UCSD-AML1 (cell line): ENCODE measurements at regions not wholly inside any gene's neighbourhood (a gene's known extent, or its start where the extent isn't known, plus 50 kb on each side); places are given as distances from the start of the nearest gene placed in this dataset.

Source experiments
- DNase-seq: peaks from one replicate; lab custom pipeline; 2025; ENCODE audit not compliant: unreplicated experiment; lab: John Stamatoyannopoulos, UW

DNA sequence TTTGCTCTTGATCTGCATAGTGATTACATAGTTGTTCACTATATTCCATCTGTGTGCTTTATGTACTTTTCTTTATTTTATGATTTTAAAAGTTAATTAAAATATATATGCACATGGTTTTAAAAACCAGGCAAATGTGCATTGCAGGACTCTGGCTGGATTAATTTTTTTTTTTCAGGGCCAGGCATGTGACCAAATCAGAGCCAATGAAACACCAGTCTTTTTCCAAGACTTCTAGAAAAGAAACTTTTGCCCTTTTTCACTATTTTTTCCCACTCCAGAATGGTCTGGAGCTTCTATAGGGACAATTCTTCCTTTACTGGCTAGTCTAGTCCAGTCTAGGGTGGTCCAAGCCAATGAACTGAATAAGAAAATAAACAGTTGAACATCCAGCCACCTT is 198.1 kb upstream of the FBXO11 start:
- DNase-seq, result no peak

DNA sequence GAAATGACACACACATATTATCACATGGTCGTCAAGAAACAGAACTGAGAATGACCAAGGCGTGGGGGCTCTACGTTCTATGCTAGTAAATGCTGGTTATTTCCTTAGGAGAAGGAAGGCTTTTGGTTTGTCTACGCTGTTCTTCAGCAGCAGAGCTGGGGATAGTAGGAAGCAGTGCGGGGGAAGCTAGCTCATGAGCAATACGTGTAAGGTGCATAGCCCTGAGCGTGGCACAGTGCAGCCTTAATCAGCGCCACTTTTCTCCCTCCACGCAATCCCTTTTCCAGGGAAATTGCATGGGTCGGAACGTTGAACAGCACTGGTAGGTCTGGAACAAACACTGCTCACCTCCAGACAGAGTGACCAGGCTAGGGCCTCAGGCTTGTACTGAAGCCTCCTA is 199.6 kb upstream of the FBXO11 start:
- DNase-seq, result no peak

DNA sequence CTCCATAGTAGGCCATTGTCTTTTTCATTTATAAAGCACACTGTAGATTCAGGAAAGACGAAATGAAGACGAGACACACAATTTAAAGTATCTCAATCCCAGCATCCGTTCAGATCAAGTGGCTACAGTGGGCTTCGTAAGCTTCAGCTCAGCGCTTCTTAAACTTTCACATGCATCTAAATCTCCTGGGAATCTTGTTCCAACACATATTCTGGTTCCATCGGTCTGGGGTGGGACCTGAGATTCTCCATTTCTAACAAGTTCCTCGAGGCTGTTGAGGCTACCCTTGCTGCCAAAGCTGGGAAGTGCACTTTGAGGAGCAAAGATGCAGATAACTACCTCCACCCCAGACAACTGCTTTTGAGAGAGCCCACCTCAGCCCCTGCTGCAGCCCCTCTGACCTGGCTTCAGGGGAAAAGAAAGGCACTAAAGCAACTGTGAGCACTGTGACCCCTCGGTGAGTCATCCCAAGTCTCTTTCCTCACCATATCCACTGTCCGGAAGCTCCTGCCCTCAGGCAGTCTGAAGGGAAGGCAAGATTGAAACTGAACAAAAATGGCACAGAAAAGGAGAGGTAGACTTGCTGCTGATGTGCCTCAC is 201.1 kb upstream of the FBXO11 start:
- peak; percentile 19 for DNase-seq

DNA sequence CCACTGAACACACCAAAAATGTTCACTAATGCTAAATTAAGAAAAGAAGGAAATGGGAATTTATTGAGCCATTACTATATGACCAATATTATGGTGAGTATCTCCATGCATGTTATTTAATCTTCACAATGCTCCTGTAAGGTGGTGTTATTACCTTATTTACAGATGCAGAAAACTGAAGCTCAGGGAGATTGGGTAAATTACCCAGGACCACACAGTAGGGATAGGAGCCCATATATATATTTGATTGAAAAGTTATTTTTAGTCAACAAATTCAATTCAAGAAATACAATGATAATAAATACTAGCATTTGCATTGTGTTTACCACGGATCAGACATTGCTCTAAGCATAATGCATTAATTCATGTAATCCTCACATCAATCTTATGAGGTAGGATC is 202.2 kb upstream of the FBXO11 start:
- DNase-seq, result no peak

DNA sequence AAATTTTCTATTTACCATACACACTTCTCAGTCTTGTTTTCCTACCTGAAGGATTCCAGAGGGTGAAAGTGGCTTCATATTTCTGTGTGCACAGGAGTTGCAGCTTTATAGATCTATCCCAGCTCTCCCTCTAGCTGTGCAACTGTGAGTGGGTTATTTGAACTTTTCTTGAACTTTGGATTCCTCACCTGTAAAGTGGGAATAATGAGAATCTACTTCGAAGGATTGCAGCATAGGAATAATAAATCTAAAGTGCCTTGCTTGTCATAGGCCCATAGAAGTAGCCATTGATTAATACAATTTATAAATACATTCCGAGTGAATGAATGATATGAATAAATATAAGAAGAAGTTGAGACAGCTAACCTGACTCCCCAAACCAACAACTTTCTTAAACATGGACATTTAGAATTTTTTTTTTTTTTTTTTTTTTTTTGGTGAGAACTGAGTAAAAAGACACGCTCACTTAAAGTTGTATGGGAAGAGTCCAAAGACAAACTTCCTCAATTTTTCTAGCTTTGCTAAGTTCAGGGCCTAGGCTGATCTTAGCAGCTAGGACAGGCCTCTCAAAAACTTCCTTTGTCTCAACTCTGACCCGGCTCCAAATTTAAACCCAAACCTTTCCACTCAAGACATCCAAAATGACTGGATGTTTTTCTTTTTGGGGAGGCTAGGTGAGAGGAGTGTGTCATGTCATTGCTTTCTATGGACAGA is 203.3 kb upstream of the FBXO11 start:
- DNase-seq, result no peak

DNA sequence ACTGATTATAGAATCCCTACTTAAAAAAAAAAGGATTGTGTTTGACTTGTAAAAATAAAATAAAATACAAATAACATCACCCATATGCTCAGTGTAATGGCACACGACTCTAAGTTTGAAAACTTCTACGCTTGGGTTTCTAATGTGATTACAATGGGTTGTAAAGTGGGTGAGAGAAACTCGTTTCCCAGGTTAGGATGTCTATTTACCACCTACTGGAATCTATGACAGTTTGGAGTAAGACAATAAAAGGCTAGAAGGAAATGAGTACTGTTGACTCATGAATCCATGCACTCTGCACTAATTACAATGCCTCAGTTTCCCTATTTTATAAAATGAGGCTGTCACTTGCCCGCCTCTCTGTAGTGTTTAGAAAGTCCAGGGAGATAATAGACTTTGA is 204.0 kb upstream of the FOXN2 start:
- DNase-seq, result no peak

DNA sequence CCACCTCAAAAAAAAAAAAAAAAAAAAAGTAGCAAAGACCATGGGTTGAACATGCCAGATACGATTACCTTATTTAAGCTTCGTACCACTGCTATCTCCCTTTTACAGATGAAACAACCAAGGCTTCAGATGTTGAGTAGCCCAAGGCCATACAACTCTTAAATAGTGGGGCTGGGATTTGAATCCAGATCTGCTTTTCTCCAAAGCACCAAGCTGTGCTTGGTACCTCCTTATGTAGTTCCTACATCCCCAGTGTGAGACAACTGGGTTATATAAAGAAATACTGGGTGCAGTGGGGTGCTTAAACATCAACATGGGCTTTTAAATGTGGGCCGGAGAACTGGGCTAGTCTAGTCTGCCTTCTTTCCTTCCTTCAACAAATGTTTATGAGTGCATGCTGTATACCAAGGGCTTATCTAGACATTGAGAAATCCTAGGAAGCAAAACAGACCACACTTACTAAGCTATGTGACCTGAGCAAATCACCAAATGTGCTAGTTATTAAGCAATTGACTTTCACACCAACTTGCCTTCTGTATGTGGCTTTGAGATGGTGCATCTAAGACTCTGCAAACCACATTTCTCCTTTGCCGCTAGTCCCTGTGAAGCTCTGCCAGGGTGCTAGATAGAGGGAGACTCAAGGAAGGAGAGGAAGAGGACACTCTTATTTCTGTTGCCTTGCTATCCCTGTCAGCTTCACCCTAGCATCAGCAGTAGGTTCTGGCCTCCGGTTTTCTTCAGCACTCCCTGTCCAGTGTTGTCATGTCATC is 201.4 kb upstream of the FOXN2 start:
- DNase-seq, result no peak

DNA sequence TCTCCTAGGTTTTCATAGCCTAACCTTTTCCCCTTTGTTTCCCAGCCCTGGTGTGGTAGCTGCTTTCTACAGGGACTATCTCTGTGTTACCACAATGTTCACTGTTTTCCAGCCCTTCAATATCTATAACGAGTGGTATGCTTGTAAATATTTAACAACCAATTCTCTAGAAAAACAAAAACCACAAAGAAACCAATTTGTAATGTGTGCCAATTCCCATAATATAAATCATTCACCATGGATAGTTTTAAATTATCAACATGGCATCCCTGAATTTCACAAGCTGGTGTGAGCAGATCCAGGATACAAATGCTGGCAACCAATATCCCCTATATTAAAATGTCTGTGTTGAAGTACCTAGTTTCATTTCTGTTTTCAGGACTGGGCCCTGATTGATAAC is 200.7 kb upstream of the FOXN2 start:
- DNase-seq, result no peak

DNA sequence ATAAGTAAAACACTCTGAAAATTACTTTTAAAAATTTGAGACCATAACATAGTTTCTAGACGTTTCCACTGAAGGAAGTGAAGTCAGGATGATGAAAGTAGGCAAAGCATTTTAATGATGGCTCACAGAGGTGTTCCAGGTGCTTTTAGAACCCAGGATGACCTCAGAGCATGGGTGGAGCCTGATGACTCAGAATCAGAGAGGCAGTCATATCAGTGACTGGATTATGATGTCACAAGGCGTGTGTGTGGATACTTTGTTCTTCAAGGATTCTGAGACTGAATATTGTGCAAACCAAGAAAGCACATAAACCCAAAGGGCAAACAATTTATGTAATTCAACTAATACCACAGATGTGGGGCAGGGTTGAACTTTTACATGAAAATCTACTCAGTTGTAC is 200.2 kb upstream of the FOXN2 start:
- no peak for DNase-seq

DNA sequence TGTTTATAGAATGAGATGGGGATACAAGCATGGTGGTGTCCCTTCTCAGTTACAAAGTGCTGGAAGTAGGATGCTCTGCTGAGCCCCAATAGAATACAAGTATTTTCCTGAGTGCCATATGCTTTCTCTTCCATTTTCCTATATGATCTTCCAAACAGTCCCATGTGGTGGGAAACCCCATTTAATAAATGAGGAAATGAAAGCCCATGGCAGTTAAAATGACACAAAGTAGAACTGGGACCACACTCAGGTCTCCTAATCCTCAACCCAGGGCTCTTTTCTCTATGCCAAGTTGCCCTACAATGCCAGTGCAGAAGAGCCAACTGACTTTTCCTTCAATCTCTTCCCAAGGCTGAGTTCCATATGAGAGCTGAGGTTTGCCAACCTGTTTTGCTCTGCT is 198.0 kb upstream of the FOXN2 start:
- DNase-seq, result no peak

DNA sequence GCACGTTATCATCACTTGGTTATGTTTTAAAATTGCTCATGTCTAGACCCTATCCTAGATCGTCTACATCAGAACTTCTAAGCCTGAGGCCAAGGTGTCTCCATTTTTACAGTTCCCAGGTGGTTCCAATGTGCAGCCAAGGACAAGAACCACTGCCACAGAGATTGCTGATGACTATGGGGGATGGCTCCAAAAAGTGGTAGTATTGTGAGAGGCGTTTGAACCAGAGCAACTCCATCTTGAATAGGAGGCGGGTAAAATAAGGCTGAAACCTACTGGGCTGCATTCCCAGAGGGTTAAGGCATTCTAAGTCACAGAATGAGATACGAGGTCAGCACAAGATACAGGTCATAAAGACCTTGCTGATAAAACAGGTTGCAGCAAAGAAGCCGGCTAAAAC is 195.6 kb upstream of the FOXN2 start:
- DNase-seq, result no peak

DNA sequence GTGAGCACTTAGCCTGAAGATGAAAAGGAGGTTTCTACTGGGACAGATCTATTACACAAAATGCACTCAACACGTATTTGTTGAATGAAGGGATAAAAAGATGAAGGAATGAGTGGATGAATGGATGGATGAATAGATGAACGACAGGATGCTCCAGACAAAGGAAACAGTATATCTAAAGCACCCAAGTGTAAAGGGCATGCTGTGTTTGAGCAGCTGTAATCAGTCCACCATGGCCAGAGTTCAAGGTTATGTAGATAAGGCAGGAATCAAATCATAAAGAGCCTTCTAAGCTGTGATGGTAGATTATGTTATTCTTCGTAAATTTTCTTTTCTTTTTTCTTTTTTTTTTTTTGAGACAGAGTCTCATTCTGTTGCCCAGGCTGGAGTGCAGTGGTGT is 194.4 kb upstream of the FOXN2 start:
- DNase-seq, result no peak

DNA sequence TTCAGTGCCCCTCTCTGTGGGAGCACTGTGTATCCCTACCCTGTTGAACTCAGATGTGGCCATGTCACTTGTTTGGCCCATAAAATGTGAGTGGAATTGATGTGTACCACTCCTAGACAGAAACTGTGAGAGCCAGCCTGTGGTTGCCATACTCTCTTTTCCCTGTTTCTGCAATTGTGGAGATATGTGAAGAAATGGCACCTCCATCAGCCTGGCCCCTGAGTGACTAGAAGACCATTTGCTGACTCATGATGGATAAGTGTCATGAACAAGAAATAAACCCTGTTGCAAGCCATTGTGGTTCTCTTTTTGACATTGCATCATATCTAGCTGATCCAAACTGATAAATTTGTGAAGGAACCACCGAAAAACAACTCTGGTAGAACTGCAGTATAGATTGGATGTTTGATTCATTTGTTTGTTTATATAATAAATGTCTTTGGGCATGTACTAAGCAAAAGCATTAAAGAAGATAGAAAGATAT is 193.7 kb upstream of the FOXN2 start:
- no peak for DNase-seq

DNA sequence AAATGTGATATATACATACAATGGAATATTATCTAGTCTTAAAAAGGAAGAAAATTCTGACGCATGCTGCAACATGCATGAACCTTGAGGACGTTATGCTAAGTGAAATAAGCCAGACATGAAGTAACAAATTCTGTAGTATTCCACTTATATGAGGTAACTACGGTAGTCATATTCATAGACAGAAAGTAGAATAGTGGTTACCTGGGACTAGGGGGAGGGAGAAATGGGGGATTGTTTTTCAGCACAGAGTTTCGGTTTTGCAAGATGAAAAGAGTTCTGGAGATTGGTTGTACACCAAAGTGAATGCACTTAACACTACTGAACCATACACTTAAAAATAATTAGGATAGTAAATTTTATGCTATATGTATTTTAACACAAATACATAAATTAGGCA is 192.3 kb upstream of the FOXN2 start:
- DNase-seq, result no peak

DNA sequence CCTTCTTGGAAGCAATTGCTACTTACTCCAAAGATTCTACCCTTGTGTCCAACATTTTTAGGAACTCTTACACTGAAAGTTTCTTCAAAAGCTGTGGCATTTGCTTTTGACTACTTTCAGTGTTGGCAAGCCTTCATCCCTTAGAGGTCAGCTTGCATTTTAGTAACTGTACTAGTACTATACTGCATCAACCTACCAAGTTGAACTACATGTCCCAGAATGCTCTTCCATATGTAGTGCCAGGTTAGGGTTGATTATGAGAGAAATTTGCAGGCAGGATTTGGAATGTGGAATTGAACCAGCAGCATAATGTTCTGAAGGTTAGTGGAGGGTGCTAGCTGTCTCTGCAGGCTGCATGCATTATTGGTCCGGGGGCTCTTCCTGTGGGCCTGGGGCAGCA is 189.9 kb upstream of the FOXN2 start:
- DNase-seq, result no peak

DNA sequence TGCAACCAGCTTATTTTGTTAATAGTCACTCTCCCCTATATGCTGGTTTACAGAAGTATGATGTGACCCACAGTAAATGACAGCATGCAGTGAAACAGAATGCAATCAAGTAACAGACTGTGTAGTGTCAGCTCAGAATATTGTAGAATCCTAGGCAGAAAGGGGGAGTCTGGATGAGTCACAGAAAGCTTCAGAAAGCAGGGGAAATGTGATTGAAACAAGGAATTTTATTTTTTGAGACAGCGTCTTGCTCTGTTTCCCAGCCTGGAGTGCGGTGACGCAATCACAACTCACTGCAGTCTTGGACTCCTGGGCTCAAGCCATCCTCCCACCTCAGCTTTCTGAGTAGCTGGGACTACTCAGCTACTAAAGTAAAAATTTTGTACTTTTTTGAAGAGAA is 188.3 kb upstream of the FOXN2 start:
- no peak for DNase-seq

DNA sequence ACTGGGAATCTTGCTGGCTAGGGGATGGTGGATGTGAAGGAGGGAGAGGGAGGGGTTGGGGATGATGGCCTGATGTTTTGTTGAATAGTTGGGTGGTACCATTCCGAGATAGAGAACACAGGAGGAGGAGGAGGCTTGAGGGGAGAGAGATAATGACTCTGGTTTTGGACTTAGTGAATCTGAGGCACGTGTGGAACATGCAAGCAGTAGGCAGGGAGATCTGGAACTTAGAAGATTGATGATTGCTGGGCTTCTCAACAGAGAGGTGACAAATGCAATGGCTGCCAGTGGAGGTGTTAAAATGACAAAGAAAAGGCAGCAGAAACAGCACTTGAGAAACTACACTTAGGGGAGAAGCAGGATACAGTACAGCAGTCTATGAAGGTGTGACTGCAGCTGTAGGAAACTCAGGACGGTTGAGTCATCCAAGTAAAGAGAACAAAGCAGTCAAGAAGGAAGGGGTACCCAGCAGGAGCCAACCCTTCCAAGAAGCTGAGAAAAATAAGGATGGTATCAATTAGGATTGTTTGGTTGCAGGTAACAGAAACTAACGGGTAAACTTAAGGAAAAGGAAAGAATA is 186.8 kb upstream of the FOXN2 start:
- DNase-seq, result no peak

DNA sequence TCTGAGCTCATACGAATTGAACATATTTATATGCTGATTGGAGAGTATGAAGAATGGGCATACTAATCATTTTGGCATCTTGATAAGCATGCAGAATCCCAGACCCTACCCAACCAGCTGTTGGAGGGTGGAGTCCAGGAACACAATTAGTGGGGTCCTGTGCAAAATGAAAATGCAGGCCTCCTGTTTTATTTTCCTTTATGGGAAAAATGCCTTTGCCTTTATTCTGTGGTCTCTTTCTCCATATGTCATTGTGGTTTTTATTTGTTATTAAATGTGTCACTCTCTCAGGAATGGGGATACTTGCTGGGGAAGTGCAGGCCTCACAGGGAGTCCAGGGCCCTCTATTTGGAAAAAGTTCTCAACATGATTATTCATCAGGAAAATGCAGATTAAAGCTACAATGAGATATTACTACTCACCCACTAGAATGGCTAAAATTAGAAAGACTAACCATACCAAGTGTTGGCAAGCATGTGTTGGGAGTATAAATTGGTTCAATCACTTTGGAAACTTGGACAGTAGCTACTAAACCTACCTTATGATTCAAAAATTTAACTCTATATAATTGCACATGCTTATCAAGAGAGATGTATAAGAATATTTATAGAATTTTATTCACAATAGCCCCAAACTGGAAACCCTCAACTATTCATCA is 185.1 kb upstream of the FOXN2 start:
- DNase-seq, result no peak

DNA sequence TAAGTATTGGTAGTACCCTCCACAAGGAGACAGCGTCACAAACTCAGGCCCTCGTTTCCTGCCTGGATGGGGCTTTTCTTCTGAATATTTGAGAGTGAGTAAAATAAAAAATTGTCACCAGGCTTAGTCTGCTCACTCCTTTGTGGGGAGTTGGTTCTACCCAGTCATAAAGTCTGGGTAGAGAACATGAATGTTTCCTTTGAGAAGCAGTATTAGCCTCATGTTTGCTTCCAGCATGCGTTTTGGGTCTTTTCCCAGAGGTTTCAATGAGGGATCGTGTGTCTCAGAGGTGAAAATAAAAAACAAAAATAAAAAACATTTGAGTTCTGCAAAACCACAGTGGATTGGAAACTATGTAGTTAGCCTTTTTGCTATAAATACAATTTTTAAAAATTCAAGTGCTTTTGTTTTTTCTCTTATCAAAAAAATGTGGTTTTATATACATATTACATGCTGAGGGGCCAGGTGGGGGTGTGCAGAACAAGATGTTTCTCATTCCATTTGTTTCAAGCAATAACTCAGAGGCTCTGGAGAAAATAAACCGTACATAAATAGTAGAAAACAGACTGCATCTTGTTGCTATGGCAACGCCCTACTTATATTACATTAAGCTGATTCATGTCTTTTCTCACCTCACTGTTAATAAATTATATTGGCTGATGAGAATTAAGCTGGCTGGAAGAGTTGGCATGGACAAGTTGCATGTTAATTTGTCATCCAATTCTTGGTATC is 182.8 kb upstream of the FOXN2 start:
- no peak for DNase-seq

DNA sequence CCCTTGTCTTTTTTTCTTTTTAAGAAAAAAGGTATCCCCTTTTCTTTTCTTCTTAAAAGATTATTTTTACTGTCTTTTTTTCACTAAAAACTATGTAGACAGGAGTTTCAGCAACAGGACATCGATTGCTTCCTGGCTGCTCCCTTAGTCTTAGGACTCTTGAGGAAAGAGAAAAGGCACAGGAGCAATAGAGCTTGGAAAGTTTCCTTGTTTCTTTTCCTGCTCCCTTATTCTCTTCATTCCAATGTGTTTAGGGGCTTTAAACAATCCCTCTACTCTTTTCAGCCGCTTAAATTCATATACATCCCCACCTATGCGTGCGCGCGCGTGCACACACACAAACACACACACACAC is 182.2 kb upstream of the FOXN2 start:
- DNase-seq, result no peak

DNA sequence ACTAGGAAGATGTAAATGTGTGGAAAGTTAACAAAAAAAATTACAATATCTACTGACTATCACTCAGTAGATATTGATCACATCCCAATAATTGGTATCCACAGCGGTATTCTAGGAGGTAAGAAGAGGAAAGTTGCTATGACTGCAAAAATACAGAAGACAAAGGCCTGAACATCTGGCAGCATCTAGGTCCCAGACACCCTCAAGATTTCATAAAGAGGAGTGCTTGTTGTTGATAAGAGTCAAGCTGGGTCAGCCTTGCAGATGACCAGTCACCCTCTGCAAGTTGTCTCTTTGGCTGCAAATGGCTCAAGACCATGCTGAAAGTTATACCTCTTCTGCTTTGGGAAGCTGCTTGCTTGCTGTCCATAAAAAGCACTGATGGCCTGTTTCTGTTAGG is 179.8 kb upstream of the FOXN2 start:
- no peak for DNase-seq
